Keratinocyte (primary cell): ENCODE measurements at regions not wholly inside any gene's neighbourhood (a gene's known extent, or its start where the extent isn't known, plus 50 kb on each side); places are given as distances from the start of the nearest gene placed in this dataset.

Experiments used
- DNase-seq: peaks from one replicate; pipeline ENCODE4 v3.0.0-alpha.2; 2011; ENCODE audit warnings: low read depth, missing footprints, low spot score
- FAIRE-seq: peaks from 2 replicates; lab custom pipeline; 2011; peaks lifted over from hg19 to GRCh38; lab: Jason Lieb, UNC
- H2AFZ ChIP-seq: 2 replicates; pipeline ENCODE4 v1.6.0; 2012; ENCODE audit warnings: low read length, control low read depth, inconsistent platforms; ENCODE audit not compliant: control insufficient read depth
- H3K27ac ChIP-seq: 2 replicates; pipeline ENCODE4 v1.5.1; 2011; ENCODE audit warnings: low read length; ENCODE audit not compliant: control insufficient read depth, insufficient read depth
- H3K27me3 ChIP-seq: 3 replicates; pipeline ENCODE4 v1.6.0; 2011; ENCODE audit warnings: low read length; ENCODE audit not compliant: control insufficient read depth, insufficient read depth; ENCODE audit errors: extremely low read depth
- H3K36me3 ChIP-seq, 2 experiments: 2 replicates in 1 of 2; 3 replicates in 1 of 2; pipeline ENCODE4 v1.5.1; 2011; ENCODE audit warnings: low read length in 2 of 2, mild to moderate bottlenecking in 1 of 2; ENCODE audit not compliant: control insufficient read depth in 2 of 2, insufficient read depth in 2 of 2; ENCODE audit errors: extremely low read depth in 1 of 2
- H3K4me1 ChIP-seq: 3 replicates; pipeline ENCODE4 v1.5.1; 2011; ENCODE audit warnings: low read length; ENCODE audit not compliant: control insufficient read depth, insufficient read depth; ENCODE audit errors: extremely low read depth
- H3K4me2 ChIP-seq: 3 replicates; pipeline ENCODE4 v1.6.0; 2011; ENCODE audit warnings: low read depth, low read length; ENCODE audit not compliant: control insufficient read depth, insufficient read depth; ENCODE audit errors: extremely low read depth
- H3K4me3 ChIP-seq, 3 experiments: fragments of 200-600 bp in 1 of 3; sonication (generic) in 1 of 3; 2 replicates in 2 of 3; 3 replicates in 1 of 3; pipeline ENCODE4 v1.5.1; 2011 to 2016; ENCODE audit warnings: low read length in 3 of 3, mild to moderate bottlenecking in 3 of 3, control low read depth in 2 of 3, inconsistent platforms in 1 of 3, low read depth in 1 of 3, mixed read lengths in 1 of 3, mixed run types in 1 of 3, moderate library complexity in 1 of 3; ENCODE audit not compliant: control insufficient read depth in 2 of 3, insufficient read depth in 2 of 3; ENCODE audit errors: extremely low read depth in 1 of 3
- H3K79me2 ChIP-seq: 2 replicates; pipeline ENCODE4 v1.6.0; 2012; ENCODE audit warnings: low read length; ENCODE audit not compliant: control insufficient read depth, insufficient read depth
- H3K9ac ChIP-seq: 3 replicates; pipeline ENCODE4 v1.6.0; 2011; ENCODE audit warnings: low read length; ENCODE audit not compliant: control insufficient read depth, insufficient read depth; ENCODE audit errors: extremely low read depth
- H3K9me1 ChIP-seq: 3 replicates; pipeline ENCODE4 v1.6.0; 2011; ENCODE audit warnings: low read length; ENCODE audit not compliant: control insufficient read depth, insufficient read depth; ENCODE audit errors: extremely low read depth
- H3K9me3 ChIP-seq: 2 replicates; pipeline ENCODE4 v1.5.1; 2012; ENCODE audit warnings: low read depth, low read length; ENCODE audit not compliant: control insufficient read depth
- H4K20me1 ChIP-seq: 3 replicates; pipeline ENCODE4 v1.6.0; 2011; ENCODE audit warnings: low read length; ENCODE audit not compliant: control insufficient read depth, insufficient read depth; ENCODE audit errors: extremely low read depth
- EZH2 ChIP-seq: IDR thresholded peaks from one replicate; pipeline ENCODE4 v1.6.1; 2012; ENCODE audit warnings: inconsistent platforms, mild to moderate bottlenecking, low read length, moderate library complexity
- dilution Hi-C: fragments of 300-500 bp; cut with MboI; formaldehyde crosslinking; loops from one replicate; pipeline ENCODE4 v1.7.0; 2020; ENCODE audit warnings: low sequenced_read_pairs; ENCODE audit not compliant: extremely low pct_ligation_motif_present
- TF ChIP-seq, protein P1 (sequence below), 3 experiments: IDR thresholded peaks in 1 of 3; conservative IDR thresholded peaks in 1 of 3; optimal IDR thresholded peaks in 1 of 3; 2 replicates in 2 of 3; 3 replicates in 1 of 3; pipeline versions ENCODE3 to v1.5.1; 2011; ENCODE audit warnings: low read length in 3 of 3, mild to moderate bottlenecking in 3 of 3, moderate library complexity in 2 of 3, control low read depth in 1 of 3, inconsistent platforms in 1 of 3; ENCODE audit not compliant: insufficient read depth in 2 of 3; ENCODE audit errors: extremely low read depth in 1 of 3

DNA sequence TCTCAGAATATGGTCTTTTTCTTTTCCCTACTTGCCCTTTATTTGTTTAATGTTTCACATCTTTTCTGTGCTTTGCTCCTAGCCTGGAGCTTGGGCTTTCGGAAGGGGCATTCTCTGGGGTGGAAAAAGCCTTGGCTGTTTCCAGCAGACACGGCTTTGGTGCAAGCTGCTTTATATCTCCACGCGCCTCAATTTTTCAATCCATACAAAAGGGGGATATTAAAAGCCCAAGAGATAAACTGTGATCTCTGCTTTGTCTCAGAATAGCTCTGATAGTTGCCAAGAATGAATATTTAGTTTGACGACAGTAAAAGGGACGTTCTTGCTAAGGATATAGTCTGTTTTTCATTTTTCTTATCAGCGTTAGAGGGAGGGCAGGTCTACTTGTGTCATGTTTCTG, 194.0 kb upstream of the KIRREL3 start:
- FAIRE-seq: no peak
- H3K9ac ChIP-seq: no peak overlapping the region
- no peaks in the 10 kb centered on the region for H3K79me2 ChIP-seq
- H3K27ac ChIP-seq: no peak overlapping the region
- dilution Hi-C loops: no loop called here
- H3K4me3 ChIP-seq: no peak overlapping the region
- H3K4me2 ChIP-seq: no peak overlapping the region
- TF ChIP-seq, protein P1, sequence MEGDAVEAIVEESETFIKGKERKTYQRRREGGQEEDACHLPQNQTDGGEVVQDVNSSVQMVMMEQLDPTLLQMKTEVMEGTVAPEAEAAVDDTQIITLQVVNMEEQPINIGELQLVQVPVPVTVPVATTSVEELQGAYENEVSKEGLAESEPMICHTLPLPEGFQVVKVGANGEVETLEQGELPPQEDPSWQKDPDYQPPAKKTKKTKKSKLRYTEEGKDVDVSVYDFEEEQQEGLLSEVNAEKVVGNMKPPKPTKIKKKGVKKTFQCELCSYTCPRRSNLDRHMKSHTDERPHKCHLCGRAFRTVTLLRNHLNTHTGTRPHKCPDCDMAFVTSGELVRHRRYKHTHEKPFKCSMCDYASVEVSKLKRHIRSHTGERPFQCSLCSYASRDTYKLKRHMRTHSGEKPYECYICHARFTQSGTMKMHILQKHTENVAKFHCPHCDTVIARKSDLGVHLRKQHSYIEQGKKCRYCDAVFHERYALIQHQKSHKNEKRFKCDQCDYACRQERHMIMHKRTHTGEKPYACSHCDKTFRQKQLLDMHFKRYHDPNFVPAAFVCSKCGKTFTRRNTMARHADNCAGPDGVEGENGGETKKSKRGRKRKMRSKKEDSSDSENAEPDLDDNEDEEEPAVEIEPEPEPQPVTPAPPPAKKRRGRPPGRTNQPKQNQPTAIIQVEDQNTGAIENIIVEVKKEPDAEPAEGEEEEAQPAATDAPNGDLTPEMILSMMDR (optimal IDR thresholded peaks at IDR 0.05 in 1 of 3, IDR thresholded peaks at IDR 0.05 in 1 of 3, conservative IDR thresholded peaks at IDR 0.05 in 1 of 3; ENCODE audit: extremely low read depth in 1 of 3, insufficient read depth in 2 of 3, low read length in 3 of 3): no peak
- no peak for TF ChIP-seq EZH2
- no peaks in the 10 kb centered on the region for H4K20me1 ChIP-seq
- H2AFZ ChIP-seq: no peak overlapping the region
- H3K27me3 ChIP-seq: no peaks in the 10 kb centered on the region
- DNase-seq: no peak
- H3K36me3 ChIP-seq: no peaks in the 10 kb centered on the region
- peaks cover 6% of the 10 kb centered on the region for H3K4me1 ChIP-seq
- H3K9me1 ChIP-seq: no peaks in the 10 kb centered on the region
- H3K9me3 ChIP-seq: no peaks in the 10 kb centered on the region

- Histone ChIP-seq H3K9me1 (no peaks in the 10 kb centered on the region), H3K27ac (no peak overlapping the region), H3K79me2 (no peaks in the 10 kb centered on the region), H3K4me2 (no peak overlapping the region), H3K36me3 (no peaks in the 10 kb centered on the region), H4K20me1 (no peaks in the 10 kb centered on the region), H3K4me1 (peaks cover under 1% of the 10 kb centered on the region), H3K9me3 (no peaks in the 10 kb centered on the region), H3K9ac (no peak overlapping the region), H3K4me3 (no peak overlapping the region), H2AFZ (no peak overlapping the region), H3K27me3 (no peaks in the 10 kb centered on the region)
- TF ChIP-seq, protein P1 (optimal IDR thresholded peaks at IDR 0.05 in 1 of 3, IDR thresholded peaks at IDR 0.05 in 1 of 3, conservative IDR thresholded peaks at IDR 0.05 in 1 of 3; ENCODE audit: extremely low read depth in 1 of 3, insufficient read depth in 2 of 3, low read length in 3 of 3): no peak
- no peak for TF ChIP-seq EZH2
- DNase-seq (no peak), FAIRE-seq (no peak)
- dilution Hi-C loops: no loop called here
Observed at GRCh38 chr11:127193950-127194349, 193.4 kb upstream of the KIRREL3 start.
